DND-41 (cell line): ENCODE measurements at regions not wholly inside any gene's neighbourhood (a gene's known extent, or its start where the extent isn't known, plus 50 kb on each side); places are given as distances from the start of the nearest gene placed in this dataset.

Experiments used
- CTCF ChIP-seq: IDR thresholded peaks from 2 replicates; pipeline ENCODE4 v1.5.1; 2012; ENCODE audit warnings: borderline replicate concordance, low read length, moderate library complexity, mild to moderate bottlenecking; ENCODE audit not compliant: poor library complexity, severe bottlenecking; ENCODE audit errors: extremely low read depth
- EZH2 ChIP-seq: IDR thresholded peaks from 3 replicates; pipeline ENCODE4 v1.6.1; 2012; ENCODE audit warnings: borderline replicate concordance, low read depth, mild to moderate bottlenecking, moderate library complexity, low read length, inconsistent platforms; ENCODE audit not compliant: severe bottlenecking

GRCh38 chr20:60202046-60202445, 243.8 kb downstream of the CDH26 start:
- TF ChIP-seq CTCF (no peak), EZH2 (no peak)
